ENCODE measurements at regions not wholly inside any gene's neighbourhood (a gene's known extent, or its start where the extent isn't known, plus 50 kb on each side); places are given as distances from the start of the nearest gene placed in this dataset.
"Not testable (repeated sequence)": the region's sequence is repeated elsewhere in the genome, so short reads cannot be mapped to it uniquely, and the experiment has no call there.

- H3K36me3 ChIP-seq (ENCODE audit: control insufficient read depth, insufficient read depth, low read length): no peaks in the 10 kb centered on the region
- TF ChIP-seq CTCF (IDR thresholded peaks at IDR 0.05; ENCODE audit: insufficient read depth, low read depth, low read length): no peak
Observed at GRCh38 chr16:60091529-60091928, 1357.4 kb upstream of the GOT2 start.

GRCh38 chr16:60091071-60091470, 1357.0 kb upstream of the GOT2 start:
- Histone ChIP-seq H3K27me3 (ENCODE audit: control insufficient read depth, insufficient read depth, low read length) (no peaks in the 10 kb centered on the region), H3K36me3 (ENCODE audit: control insufficient read depth, insufficient read depth, low read length) (no peaks in the 10 kb centered on the region), H3K4me3 (ENCODE audit: low read depth, low read length) (no peak overlapping the region)
- no peak for DNase-seq (ENCODE audit: low read depth)
- no peak for TF ChIP-seq CTCF (IDR thresholded peaks at IDR 0.05; ENCODE audit: insufficient read depth, low read depth, low read length)
- ChIA-PET POLR2A (no interaction called here), CTCF (no interaction called here)

More at GRCh38 chr16:60091529-60091928, 1357.4 kb upstream of the GOT2 start:
- H3K27me3 ChIP-seq (ENCODE audit: control insufficient read depth, insufficient read depth, low read length): no peaks in the 10 kb centered on the region
- H3K4me3 ChIP-seq (ENCODE audit: low read depth, low read length): no peak overlapping the region
- POLR2A ChIA-PET: no interaction called here
- DNase-seq (ENCODE audit: low read depth): no peak
- CTCF ChIA-PET: no interaction called here

- DNase-seq (ENCODE audit: low read depth): no peak
- CTCF ChIA-PET: no interaction called here
- Histone ChIP-seq H3K36me3 (ENCODE audit: control insufficient read depth, insufficient read depth, low read length) (no peaks in the 10 kb centered on the region), H3K27me3 (ENCODE audit: control insufficient read depth, insufficient read depth, low read length) (no peaks in the 10 kb centered on the region), H3K4me3 (ENCODE audit: low read depth, low read length) (no peak overlapping the region)
- no peak for TF ChIP-seq CTCF (IDR thresholded peaks at IDR 0.05; ENCODE audit: insufficient read depth, low read depth, low read length)
- POLR2A ChIA-PET: no interaction called here
Observed at GRCh38 chr16:60087530-60087929, 1353.4 kb upstream of the GOT2 start.

DNA sequence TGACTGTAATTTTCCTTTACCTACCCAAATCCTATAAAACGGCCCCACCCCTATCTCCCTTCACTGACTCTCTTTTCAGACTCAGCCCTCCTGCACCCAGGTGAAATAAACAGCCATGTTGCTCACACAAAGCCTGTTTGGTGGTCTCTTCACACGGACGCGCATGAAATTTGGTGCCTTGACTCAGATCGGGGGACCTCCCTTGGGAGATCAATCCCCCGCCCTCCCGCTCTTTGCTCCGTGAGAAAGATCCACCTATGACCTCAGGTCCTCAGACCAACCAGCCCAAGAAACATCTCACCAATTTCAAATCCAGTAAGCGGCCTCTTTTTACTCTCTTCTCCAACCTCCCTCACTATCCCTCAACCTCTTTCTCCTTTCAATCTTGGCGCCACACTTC, 1344.7 kb upstream of the GOT2 start:
- CTCF ChIA-PET; H3K36me3 ChIP-seq (ENCODE audit: control insufficient read depth, insufficient read depth, low read length); H3K4me3 ChIP-seq (ENCODE audit: low read depth, low read length); H3K27me3 ChIP-seq (ENCODE audit: control insufficient read depth, insufficient read depth, low read length); POLR2A ChIA-PET; DNase-seq (ENCODE audit: low read depth): not testable (repeated sequence)

DNA sequence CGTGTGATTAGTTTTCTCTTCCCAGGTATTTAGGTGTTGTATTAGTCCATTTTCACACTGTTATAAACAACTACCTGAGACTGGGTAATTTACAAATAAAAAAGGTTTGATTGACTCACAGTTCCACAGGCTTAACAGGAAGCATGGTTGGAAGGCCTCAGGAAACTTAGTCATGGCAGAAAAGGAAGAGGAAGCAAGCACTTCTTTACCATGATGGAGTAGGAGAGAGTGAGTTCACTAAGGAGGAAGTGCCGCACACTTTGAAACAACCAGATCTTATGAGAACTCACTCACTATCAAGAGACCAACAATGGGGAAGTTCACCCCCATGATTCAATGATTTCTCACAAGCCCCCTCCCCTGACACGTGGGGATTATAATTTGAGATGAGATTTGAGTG, 1343.7 kb upstream of the GOT2 start:
- Histone ChIP-seq H3K4me3 (ENCODE audit: low read depth, low read length) (no peak overlapping the region), H3K27me3 (ENCODE audit: control insufficient read depth, insufficient read depth, low read length) (no peaks in the 10 kb centered on the region), H3K36me3 (ENCODE audit: control insufficient read depth, insufficient read depth, low read length) (no peaks in the 10 kb centered on the region)
- ChIA-PET POLR2A (no interaction called here), CTCF (no interaction called here)
- no peak for DNase-seq (ENCODE audit: low read depth)
- no peak for TF ChIP-seq CTCF (IDR thresholded peaks at IDR 0.05; ENCODE audit: insufficient read depth, low read depth, low read length)

DNA sequence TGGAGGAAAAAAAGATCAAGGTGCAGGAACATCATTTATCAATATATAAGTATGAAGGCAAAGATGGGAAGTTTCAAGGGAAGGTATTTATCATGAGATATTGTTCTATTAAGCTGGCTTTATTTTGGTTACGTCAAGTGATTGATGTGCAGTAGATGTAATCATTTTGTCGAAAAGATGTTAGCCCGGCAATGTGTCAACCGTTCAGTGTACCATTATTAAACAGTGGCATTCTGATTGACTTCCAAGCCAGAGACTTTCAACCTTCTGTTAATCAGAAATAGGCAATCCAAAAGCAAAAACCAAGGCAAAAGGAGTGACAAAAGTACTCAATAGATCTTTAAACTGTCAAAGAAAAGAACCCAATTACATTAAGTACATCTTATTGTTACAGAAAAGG, 1340.3 kb upstream of the GOT2 start:
- ChIA-PET CTCF (no interaction called here), POLR2A (no interaction called here)
- no peak for DNase-seq (ENCODE audit: low read depth)

More for the DNA sequence above, 1340.3 kb upstream of the GOT2 start:
- no peak overlapping the region for H3K4me3 ChIP-seq (ENCODE audit: low read depth, low read length)
- no peaks in the 10 kb centered on the region for H3K27me3 ChIP-seq (ENCODE audit: control insufficient read depth, insufficient read depth, low read length)
- no peak for TF ChIP-seq CTCF (IDR thresholded peaks at IDR 0.05; ENCODE audit: insufficient read depth, low read depth, low read length)
- H3K36me3 ChIP-seq (ENCODE audit: control insufficient read depth, insufficient read depth, low read length): no peaks in the 10 kb centered on the region

Measured in BJ (cell line).